Daoy (cell line): ENCODE measurements at regions not wholly inside any gene's neighbourhood (a gene's known extent, or its start where the extent isn't known, plus 50 kb on each side); places are given as distances from the start of the nearest gene placed in this dataset.

ENCODE experiments used
- DNase-seq: peaks from one replicate; pipeline ENCODE4 v3.0.0-alpha.2; 2015; ENCODE audit warnings: low read depth

GRCh38 chr14:29459969-29460560, 467.6 kb downstream of the PRKD1 start:
- no peak for DNase-seq

GRCh38 chr14:29461101-29461500, 466.5 kb downstream of the PRKD1 start:
- no peak for DNase-seq

GRCh38 chr14:29461506-29461905, 466.1 kb downstream of the PRKD1 start:
- no peak for DNase-seq

- no peak for DNase-seq
Measured at GRCh38 chr14:29462321-29462720, 465.3 kb downstream of the PRKD1 start.

- no peak for DNase-seq
Measured at GRCh38 chr14:29462772-29463171, 464.9 kb downstream of the PRKD1 start.

GRCh38 chr14:29463727-29464395, 463.8 kb downstream of the PRKD1 start:
- peak; percentile 8 for DNase-seq

GRCh38 chr14:29465095-29465494, 462.6 kb downstream of the PRKD1 start:
- DNase-seq, result no peak

- DNase-seq, result no peak
Measured at GRCh38 chr14:29475641-29476040, 452.0 kb downstream of the PRKD1 start.

- DNase-seq, result no peak
Measured at GRCh38 chr14:29486132-29486531, 441.5 kb downstream of the PRKD1 start.

- DNase-seq, result no peak
Measured at GRCh38 chr14:29489911-29490425, 437.7 kb downstream of the PRKD1 start.

GRCh38 chr14:29493849-29494248, 433.8 kb downstream of the PRKD1 start:
- no peak for DNase-seq

GRCh38 chr14:29494312-29494711, 433.3 kb downstream of the PRKD1 start:
- DNase-seq, result no peak

- DNase-seq, result no peak
Measured at GRCh38 chr14:29503903-29504302, 423.7 kb downstream of the PRKD1 start.

GRCh38 chr14:29518335-29518734, 409.3 kb downstream of the PRKD1 start:
- DNase-seq, result no peak

- peak; percentile 37 for DNase-seq
Measured at GRCh38 chr14:29521526-29522137, 406.0 kb downstream of the PRKD1 start.
